Activated naive CD4-positive, alpha-beta T cell treated with anti-CD3 and anti-CD28 coated beads, Interleukin-2, amount 50 U/mL, for 24 hours (primary cell): ENCODE measurements at regions not wholly inside any gene's neighbourhood (a gene's known extent, or its start where the extent isn't known, plus 50 kb on each side); places are given as distances from the start of the nearest gene placed in this dataset.
"Not testable (repeated sequence)": the region's sequence is repeated elsewhere in the genome, so short reads cannot be mapped to it uniquely, and the experiment has no call there.

ENCODE experiments used
- H3K27ac Mint-ChIP-seq: one replicate; pipeline ENCODE4 v1.8.0; 2021; ENCODE audit warnings: mild to moderate bottlenecking, mixed read lengths
- H3K27me3 Mint-ChIP-seq: one replicate; pipeline ENCODE4 v1.8.0; 2021; ENCODE audit warnings: mixed read lengths
- H3K36me3 Mint-ChIP-seq: one replicate; pipeline ENCODE4 v1.8.0; 2021; ENCODE audit warnings: mixed read lengths
- H3K4me1 Mint-ChIP-seq: one replicate; pipeline ENCODE4 v1.8.0; 2021; ENCODE audit warnings: mixed read lengths
- H3K4me3 Mint-ChIP-seq: one replicate; pipeline ENCODE4 v1.8.0; 2021; ENCODE audit warnings: mild to moderate bottlenecking, mixed read lengths
- H3K9me3 Mint-ChIP-seq: one replicate; pipeline ENCODE4 v1.8.0; 2021; ENCODE audit warnings: mixed read lengths

DNA sequence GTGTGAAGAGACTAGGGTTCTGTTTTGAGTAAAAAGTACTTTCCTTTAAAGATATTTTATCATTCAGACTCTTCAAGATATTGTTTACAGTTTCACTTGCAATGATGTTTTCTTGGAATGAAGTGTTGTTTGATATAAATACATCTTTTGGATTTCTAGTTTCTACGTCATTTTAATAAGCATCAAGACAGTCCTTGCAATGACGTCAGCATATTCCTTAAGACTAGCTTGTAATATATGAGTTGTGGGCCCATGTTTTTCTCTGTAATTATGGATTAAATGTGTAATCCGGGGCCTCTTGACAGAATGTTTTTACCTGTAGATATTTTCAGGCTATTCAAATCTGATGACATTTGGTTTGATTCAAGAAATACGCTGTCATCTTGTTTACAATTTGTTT lies 66.1 kb downstream of the RBMX2 start:
- no peaks in the 10 kb centered on the region for H3K36me3 Mint-ChIP-seq
- H3K27ac Mint-ChIP-seq, result no peak overlapping the region
- no peaks in the 10 kb centered on the region for H3K9me3 Mint-ChIP-seq
- no peak overlapping the region for H3K4me3 Mint-ChIP-seq
- H3K27me3 Mint-ChIP-seq, result peaks cover 2% of the 10 kb centered on the region
- H3K4me1 Mint-ChIP-seq, result no peaks in the 10 kb centered on the region

DNA sequence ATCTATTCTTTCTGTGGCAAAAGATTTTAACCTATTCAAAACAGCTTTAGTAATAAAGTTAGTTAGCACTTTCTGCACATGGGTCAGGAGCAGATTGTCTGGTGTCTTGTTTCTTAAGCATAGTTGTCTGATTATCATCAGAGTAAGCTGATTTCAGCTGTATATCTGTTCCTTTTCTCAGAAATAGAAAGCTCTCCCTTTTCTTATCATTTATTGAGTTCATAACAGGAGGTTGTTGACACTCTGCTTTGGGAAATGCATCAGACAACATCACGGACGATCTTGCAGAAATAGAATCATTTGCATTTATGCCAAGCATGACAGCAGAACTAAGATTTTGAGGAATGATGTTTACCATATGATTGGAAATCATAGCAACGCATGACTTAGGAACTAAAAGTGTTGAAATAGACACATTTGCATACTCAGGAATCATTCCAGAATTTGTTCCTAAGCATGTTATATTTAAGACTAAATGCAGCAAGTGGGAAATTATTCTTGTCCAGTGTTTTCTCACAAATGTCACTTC lies 66.7 kb downstream of the RBMX2 start:
- Mint-ChIP-seq H3K9me3 (no peaks in the 10 kb centered on the region), H3K27me3 (peaks cover 2% of the 10 kb centered on the region), H3K27ac (no peak overlapping the region), H3K4me3 (no peak overlapping the region), H3K4me1 (no peaks in the 10 kb centered on the region), H3K36me3 (no peaks in the 10 kb centered on the region)

DNA sequence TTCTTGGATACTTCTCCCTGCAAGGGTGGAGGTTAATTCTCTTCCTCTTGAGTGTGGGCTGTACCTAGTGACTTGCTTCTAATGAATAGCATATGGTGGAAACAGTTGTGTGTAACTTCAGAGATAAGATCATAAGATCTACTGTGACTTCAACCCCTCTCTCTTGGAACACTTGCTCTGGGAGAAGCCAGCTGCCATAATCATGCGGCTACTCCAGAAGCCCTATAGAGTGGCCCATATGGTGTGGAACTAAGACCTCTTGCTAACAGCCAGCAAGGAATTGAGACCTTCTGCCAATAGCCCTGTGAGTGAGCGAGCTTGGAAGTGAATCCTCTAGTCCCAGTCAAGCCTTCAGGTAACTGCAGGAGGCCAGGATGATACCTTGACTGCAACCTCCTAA lies 81.1 kb downstream of the RBMX2 start:
- Mint-ChIP-seq H3K27ac (no peak overlapping the region), H3K36me3 (no peaks in the 10 kb centered on the region), H3K4me1 (no peaks in the 10 kb centered on the region), H3K4me3 (no peak overlapping the region), H3K27me3 (no peaks in the 10 kb centered on the region), H3K9me3 (no peaks in the 10 kb centered on the region)

DNA sequence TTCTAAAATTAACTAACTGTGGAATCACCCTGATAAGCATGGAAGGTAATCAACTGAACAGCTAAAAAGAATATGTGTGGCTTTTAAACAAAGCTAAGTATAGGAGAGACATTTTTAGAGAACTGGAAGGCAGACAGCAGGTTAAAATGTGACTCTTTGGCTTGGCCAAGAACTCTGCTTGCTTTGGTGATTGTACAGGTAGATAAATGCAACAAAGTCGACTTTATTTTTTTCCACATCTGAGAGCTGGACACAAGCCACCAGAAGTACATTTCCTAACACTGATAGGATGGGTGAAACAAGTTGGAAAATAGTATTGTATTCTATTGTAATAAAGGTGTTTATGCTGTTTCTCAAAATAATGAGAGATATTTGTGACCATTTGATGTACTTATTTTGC lies 84.1 kb downstream of the RBMX2 start:
- Mint-ChIP-seq H3K4me1 (no peaks in the 10 kb centered on the region), H3K9me3 (no peaks in the 10 kb centered on the region), H3K4me3 (no peak overlapping the region), H3K27ac (no peak overlapping the region), H3K36me3 (no peaks in the 10 kb centered on the region), H3K27me3 (no peaks in the 10 kb centered on the region)

DNA sequence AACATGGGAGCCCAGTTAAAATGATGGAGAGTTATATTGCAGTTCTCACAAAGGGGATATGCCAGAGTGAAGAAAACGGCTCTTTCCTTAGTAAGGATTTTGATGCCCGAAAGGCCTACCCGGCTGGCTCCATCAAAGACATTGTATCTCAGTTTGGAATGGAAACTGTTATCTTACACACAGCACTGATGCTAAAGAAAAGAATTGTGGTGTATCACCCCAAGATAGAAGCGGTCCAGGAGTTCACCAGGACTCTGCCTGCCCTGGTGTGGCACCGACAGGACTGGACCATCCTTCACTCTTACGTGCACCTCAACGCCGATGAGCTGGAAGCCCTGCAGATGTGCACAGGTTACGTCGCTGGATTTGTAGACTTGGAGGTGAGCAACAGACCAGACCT lies 93.7 kb downstream of the RBMX2 start:
- not testable (repeated sequence) for H3K4me1 Mint-ChIP-seq, H3K4me3 Mint-ChIP-seq, H3K9me3 Mint-ChIP-seq, H3K36me3 Mint-ChIP-seq, H3K27ac Mint-ChIP-seq, H3K27me3 Mint-ChIP-seq

DNA sequence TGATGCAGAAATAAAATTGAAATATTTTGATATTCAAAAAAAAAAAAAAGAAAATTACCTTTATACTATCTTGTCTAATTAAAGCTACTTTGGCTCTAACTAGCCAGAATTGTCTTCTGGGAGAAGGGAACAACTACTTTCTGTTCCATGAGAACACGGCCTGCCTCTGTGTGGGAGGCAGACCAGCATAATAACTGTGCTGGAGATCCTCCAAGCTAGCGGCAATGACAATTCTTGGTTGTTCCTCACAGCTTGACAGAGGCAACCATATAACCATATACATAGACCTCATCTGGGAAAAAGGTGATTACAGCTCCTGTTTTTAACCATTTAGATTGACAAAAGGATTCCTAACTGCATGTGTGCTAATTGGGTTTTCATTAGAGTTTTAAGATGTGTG lies 95.7 kb downstream of the RBMX2 start:
- Mint-ChIP-seq H3K9me3 (no peaks in the 10 kb centered on the region), H3K4me1 (no peaks in the 10 kb centered on the region), H3K27me3 (no peaks in the 10 kb centered on the region), H3K36me3 (no peaks in the 10 kb centered on the region), H3K27ac (no peak overlapping the region), H3K4me3 (no peak overlapping the region)

DNA sequence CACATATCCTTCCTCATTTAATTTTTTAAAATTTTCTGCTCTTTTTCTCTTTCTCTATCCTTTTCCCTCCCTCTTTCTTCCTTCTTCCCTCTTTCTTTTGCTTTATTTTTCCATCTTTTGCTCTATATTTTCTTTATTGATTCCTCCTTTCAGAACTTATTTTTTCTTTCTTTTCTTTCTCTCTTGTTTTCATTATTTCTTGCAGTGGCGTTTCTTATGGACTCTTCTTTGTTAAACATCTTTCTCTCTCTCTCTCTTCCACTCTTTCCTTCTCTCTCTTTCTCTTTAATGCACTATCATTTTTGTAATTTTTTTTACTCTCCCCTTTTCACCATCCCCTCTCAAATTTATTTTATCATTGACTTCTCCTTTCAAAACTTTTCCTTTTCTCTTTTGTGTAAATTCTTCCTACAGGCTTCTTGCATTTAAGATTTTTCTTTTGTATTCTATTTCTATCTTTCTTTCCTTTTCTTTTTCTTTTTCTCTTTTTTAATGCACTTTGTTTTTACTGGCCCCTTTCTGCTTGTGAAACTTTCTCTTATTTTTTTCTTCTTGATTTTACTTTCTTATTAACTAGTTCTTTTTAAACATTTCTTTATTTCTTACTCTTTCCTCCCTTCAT lies 97.0 kb downstream of the RBMX2 start:
- Mint-ChIP-seq H3K36me3 (no peaks in the 10 kb centered on the region), H3K27ac (no peak overlapping the region), H3K4me3 (no peak overlapping the region), H3K4me1 (no peaks in the 10 kb centered on the region), H3K27me3 (no peaks in the 10 kb centered on the region), H3K9me3 (no peaks in the 10 kb centered on the region)

DNA sequence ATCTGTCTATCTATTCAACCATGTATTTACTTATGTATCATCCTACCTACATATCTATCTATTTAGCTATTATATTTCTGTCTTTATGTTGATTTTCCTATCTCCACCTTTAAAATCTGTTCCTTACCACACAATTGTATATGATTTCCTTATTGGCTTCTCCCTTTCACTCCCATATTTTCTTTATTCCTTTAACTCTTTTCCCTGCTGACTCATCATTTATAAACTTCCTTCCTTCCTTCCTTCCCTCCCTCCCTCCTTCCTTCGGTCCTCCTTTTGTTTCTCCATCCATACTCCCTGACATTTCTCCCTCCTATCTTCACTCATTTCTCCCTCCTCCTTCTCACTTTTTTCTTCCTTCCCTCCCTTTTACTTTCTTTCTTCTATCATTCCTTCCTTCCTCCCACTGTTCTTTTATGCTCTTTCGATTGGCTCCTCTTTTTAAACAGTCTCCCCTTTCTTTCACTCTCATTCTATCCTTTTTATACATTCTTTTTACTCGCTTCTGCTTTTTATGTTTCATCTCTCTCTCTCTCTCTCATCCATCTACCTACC lies 100.3 kb downstream of the RBMX2 start:
- H3K4me1 Mint-ChIP-seq, result no peaks in the 10 kb centered on the region
- no peak overlapping the region for H3K27ac Mint-ChIP-seq
- H3K9me3 Mint-ChIP-seq, result no peaks in the 10 kb centered on the region
- peaks cover 9% of the 10 kb centered on the region for H3K27me3 Mint-ChIP-seq
- no peak overlapping the region for H3K4me3 Mint-ChIP-seq
- H3K36me3 Mint-ChIP-seq, result no peaks in the 10 kb centered on the region

DNA sequence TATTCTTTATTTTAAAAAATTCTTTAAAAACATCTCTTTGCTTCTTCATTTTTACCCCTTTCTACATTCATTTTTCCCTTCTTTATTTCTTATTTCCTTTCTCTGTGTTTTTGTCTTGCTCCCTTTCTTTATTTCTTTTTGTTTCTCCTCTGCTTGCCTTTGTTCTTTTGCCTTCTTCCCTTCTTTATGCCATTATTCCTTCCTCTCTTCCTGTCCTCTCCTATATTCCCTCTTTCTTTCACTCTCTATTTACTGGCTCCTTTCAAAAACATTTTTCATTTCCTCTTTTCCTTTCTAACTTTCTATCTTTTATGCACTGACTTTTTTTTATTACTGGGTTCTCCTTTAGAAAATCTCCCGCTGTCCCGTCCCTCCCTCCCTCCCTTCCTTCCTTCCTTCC lies 102.2 kb downstream of the RBMX2 start:
- Mint-ChIP-seq H3K27me3 (peaks cover 9% of the 10 kb centered on the region), H3K4me1 (no peaks in the 10 kb centered on the region), H3K4me3 (no peak overlapping the region), H3K27ac (no peak overlapping the region), H3K9me3 (no peaks in the 10 kb centered on the region), H3K36me3 (no peaks in the 10 kb centered on the region)

DNA sequence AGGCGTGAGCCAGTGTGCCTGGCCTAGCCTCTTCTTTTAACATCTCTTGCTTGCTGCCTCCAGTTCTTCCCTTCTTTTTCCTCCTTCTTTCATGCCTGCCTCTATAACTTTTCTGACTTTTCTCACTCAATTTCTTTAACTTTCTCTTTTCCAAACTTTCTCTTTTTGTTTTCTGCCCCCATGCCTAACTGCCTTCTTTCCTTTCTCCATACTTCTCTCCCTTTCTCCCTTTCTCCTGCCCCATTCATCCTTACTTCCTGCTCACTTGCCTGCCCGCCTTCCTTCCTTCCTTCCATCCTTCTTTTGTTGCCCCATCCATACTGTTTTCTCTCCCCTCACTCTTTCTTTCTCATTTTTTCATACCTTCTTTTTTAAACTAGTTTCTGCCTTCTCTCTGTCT lies 105.2 kb downstream of the RBMX2 start:
- no peak overlapping the region for H3K4me3 Mint-ChIP-seq
- no peaks in the 10 kb centered on the region for H3K4me1 Mint-ChIP-seq
- peaks cover 11% of the 10 kb centered on the region for H3K27me3 Mint-ChIP-seq
- no peaks in the 10 kb centered on the region for H3K9me3 Mint-ChIP-seq
- H3K36me3 Mint-ChIP-seq, result no peaks in the 10 kb centered on the region
- no peak overlapping the region for H3K27ac Mint-ChIP-seq

DNA sequence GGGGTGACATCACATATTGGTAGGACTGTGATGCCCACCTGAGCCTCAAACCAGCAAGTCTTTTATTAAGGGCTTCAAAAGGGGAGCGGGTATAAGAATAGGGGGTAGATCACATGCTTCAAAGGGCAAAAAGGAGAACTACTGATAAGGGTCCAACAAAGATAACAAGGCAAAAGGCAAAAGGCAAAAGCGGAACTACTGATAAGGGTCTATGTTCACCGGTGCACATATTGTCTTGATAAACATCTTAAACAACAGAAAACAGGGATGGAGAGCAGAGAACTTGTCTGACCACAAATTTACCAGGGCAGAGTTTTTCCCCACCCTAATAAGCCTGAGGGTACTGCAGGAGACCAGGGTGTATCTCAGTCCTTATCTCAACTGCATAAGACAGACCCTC lies 110.7 kb downstream of the RBMX2 start:
- not testable (repeated sequence) for H3K4me1 Mint-ChIP-seq, H3K9me3 Mint-ChIP-seq, H3K27me3 Mint-ChIP-seq, H3K27ac Mint-ChIP-seq, H3K36me3 Mint-ChIP-seq, H3K4me3 Mint-ChIP-seq

DNA sequence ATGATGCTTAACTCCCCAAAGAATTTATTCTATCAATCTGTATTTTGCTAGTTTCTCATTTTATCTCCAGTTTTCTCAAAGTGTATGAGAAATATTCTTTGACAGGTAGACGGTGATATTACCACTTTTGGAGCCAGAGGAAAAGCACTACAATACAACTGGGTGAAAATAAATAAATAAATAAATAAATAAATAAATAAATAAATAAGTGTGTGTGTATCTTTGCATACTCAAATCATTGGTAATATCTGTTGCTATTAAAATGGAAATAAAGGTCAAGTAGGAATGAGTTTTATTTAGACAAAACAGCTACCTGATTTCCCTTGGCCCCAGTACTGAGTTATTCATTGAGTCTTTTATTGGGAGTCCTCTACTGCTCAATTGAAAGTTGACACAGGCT lies 114.3 kb downstream of the RBMX2 start:
- H3K36me3 Mint-ChIP-seq, result no peaks in the 10 kb centered on the region
- no peak overlapping the region for H3K27ac Mint-ChIP-seq
- peaks cover 4% of the 10 kb centered on the region for H3K27me3 Mint-ChIP-seq
- H3K4me3 Mint-ChIP-seq, result no peak overlapping the region
- H3K9me3 Mint-ChIP-seq, result no peaks in the 10 kb centered on the region
- no peaks in the 10 kb centered on the region for H3K4me1 Mint-ChIP-seq

DNA sequence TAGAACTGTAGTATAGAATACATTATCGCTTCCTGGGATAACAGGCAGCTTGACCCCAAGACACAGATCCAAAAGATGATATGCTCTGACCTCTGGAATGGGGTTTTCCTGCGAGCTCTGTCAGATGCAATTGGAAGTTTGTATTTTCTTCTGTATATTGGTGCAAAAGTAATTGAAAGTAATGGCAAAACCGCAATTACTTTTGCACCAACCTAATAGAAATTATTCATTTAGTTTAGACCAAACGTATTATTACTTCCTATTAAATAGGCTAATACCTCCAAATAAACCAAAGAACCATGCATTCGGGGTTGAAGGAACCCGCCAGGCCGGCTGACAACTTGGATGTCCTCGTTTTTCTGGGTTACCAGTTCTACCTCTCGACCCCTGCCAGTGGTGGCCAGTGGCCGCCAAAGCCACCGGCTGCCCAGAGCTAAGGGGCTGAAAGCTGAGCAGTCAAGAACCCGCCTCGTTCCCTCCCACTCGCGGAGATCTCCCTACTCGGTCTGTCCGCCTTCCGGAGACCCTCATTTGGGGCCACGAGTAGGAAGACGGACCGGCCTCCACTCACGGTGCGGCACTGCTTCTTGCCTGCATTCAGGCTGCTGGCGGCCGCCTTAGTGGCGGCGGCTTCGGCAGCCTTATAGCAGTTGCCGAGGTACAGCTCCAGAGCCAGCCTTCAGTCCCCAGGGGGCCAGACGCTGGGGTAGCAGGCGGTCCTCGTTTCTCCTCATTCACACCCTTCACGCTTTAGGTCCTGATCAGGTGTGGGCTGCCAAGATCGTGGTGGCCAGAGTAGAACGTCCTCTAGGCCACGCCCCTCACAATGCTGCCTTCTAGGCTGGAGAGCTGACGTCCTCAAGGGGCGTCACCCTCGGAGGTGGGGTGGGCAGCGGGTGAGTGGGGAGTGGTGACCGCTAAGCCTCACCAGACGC lies 121.9 kb downstream of the RBMX2 start:
- Mint-ChIP-seq H3K9me3 (no peaks in the 10 kb centered on the region), H3K27me3 (peaks cover 5% of the 10 kb centered on the region), H3K27ac (no peak overlapping the region), H3K4me3 (peak overlapping the region; percentile 11), H3K4me1 (peaks cover 5% of the 10 kb centered on the region), H3K36me3 (no peaks in the 10 kb centered on the region)

DNA sequence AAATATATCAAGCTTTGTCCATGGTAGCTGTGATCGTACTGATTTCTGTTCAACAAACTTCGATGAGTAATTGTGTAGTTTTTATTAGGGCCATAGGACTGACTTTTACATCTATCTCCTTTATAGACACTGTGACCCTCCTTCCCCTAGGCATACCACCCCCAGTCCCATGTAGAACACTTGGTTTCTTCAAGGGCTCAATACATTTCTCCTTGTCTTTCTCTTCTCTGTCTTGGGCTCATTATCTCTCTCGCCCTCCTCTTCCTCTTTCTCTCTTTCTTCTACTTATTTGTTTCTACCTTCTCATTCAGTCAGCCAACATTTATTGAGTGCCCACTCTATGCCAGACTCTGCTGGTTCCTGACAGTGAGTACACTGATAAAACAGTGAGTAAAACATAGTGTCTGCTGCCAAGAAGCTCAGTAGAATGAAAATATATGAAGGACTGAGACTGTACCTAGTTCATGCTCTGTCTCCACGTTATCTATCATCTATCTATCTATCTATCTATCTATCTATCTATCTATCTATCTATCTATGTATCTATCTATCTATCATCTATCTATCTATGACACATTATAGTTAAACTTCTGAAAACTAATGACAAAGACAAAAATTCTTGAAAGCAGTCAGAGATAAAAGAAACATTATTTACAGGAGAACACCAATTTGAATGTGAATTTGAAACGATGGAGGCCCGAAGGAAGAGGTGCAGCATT lies 122.8 kb downstream of the RBMX2 start:
- Mint-ChIP-seq H3K27ac (no peak overlapping the region), H3K27me3 (peaks cover 5% of the 10 kb centered on the region), H3K4me3 (peak overlapping the region; percentile 28), H3K36me3 (no peaks in the 10 kb centered on the region), H3K4me1 (peaks cover 5% of the 10 kb centered on the region), H3K9me3 (no peaks in the 10 kb centered on the region)

DNA sequence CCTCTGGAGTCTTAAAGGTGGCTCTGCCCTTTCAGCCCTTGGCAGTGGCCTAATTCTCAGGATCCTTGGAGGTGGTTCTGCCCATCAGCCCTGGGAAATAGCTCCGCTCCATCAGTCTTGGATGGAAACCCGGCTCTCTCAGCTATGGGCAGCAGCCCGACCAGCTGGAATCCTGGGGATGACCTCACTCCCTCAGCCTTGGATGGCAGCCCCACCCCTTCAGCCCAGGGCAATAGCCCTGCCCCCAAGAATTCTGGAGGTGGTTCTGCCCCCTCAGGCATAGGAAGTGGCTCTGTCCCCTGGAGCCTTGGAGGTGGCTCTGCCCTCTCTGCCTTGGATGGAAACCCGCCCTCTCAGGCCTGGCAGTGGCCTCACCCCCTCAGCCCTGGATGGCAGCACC lies 127.7 kb downstream of the RBMX2 start:
- Mint-ChIP-seq H3K27ac (no peak overlapping the region), H3K9me3 (no peaks in the 10 kb centered on the region), H3K4me3 (no peak overlapping the region), H3K27me3 (peaks cover 5% of the 10 kb centered on the region), H3K4me1 (peaks cover 2% of the 10 kb centered on the region), H3K36me3 (no peaks in the 10 kb centered on the region)

DNA sequence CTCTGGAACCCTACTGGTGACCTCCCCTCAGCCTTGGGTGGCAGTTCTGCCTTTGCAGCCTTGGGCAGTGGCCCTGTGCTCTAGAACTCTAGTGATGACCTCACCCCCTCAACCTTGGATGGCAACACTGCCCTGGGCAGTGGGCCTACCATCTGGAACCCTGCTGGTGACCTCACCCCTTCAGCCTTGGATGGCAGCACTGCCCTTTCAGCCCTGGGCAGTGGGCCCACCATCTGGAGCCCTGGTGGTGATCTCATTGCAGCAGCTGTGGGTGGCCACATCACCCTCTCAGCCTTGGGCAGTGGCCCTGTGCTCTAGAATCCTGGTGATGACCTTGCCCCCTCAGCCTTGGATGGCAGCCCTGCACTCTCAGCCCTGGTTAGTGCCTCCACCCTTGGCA lies 129.3 kb downstream of the RBMX2 start:
- H3K36me3 Mint-ChIP-seq, result no peaks in the 10 kb centered on the region
- no peak overlapping the region for H3K4me3 Mint-ChIP-seq
- H3K27me3 Mint-ChIP-seq, result peaks cover 1% of the 10 kb centered on the region
- H3K9me3 Mint-ChIP-seq, result no peaks in the 10 kb centered on the region
- H3K4me1 Mint-ChIP-seq, result no peaks in the 10 kb centered on the region
- no peak overlapping the region for H3K27ac Mint-ChIP-seq
